Left kidney (tissue), 1 donor: ENCODE measurements at regions not wholly inside any gene's neighbourhood (a gene's known extent, or its start where the extent isn't known, plus 50 kb on each side); places are given as distances from the start of the nearest gene placed in this dataset.
"Not testable (repeated sequence)": the region's sequence is repeated elsewhere in the genome, so short reads cannot be mapped to it uniquely, and the experiment has no call there.

ENCODE experiments used
- DNase-seq: peaks from one replicate; pipeline ENCODE4 v3.0.0-alpha.2; 2013

DNA sequence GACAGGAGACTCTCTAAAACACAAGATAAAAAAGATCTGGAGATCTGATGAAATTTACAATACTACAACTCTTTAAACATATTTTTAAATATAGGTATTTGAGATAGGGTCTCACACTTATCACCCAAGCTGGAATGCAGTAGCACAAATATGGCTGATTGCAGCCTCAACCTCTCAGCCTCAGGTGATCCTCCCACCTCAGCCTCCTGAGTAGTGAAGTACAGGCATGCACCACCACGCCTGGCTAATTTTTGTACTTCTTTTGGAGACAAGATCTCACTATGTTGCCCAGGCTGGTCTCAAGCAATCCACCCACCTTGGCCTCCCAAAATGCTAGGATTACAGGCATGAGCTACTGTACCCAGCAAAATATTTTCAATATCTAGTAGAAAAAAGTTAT, 170.0 kb upstream of the NR5A2 start:
- no peak for DNase-seq

DNA sequence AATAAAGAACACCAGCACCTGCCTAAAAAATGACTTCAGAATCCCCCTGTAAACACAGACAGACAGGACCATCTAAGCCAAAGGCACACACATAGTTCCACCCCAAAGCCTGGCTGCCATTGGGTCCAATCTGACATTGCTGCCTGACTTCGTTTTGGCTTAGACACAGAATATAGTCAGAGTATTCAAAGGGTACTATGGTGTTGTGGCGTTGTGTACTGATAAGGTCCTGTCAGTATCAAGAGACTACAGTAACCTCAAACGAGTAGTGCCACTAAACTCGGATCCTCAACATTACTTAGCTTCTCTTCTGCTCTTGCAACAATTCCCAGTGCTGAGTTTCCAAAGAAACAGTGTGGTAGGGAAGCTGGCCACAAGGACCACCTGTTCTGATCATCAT, 169.3 kb upstream of the NR5A2 start:
- DNase-seq, result no peak

DNA sequence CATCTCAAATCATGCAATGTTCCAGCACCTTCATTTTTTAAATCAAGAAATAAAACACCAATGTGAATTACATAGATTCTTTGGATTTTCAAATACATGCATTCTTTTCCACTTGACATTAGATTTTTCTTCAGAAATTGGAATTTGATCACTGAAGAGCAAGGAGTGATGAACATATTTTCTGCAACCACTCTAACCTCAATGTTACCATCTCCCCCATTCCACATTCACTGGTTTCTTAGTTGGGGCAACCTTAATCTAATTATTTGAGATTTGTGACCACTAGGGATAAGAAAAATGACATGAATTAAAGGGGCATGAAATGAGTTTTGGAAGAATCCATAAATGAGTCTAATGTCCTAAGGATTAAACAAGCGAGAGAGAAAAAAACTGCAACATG, 168.7 kb upstream of the NR5A2 start:
- no peak for DNase-seq

DNA sequence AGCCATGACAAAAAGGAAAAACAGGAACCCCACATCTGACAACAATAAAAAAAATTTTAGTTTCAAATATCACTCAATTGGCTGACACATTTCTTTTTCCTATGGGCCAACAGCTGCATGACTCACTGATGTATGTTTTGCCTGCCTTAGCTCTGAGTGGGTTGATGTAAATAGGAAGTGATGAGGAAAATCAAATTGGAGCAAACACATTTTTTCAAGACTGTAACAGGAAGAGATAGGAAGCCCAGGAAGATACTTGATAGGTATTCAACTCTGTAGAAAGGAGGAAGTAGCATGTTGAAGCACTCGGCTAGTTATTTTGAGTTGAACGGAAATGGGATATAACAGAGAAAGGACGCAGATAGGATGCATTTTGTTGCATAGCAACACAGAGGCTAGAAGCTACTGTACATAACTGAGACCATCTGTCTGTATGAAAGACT, 168.0 kb upstream of the NR5A2 start:
- no peak for DNase-seq

DNA sequence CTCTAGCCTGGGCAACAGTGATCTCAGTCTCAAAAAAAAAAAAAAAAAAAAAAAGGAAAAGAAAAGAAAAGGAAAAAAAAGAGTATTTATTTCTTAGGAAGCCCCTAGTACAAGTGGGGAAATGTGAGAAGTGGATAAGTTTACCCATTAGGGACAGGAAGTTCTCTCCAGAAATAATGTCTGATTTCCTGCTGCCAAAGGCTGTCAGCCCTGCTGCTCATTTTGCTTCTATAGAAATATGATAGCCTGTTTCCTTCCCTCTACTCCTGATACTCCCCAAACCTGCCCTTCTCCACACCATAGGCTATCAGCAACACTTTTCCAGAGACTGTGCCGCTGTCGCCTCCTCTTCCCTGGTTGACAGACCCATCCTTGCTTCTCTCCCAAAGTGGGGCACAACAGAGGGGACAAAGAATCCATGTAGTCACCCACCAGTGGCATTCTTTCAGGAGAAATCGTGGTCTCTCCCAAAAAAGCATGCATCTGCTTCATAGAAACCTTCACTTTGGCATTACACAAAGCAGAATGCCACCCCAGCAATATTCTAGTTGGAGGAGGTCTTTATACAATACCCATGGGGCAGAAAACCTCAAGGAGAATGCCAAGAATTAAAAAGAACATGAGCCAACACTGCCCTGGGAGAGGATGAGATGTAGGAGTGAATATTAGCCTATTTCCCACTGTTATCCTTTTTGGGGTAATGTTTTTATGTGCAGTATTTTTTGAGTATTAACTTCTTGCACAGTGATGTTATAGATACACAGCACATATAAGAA, 166.3 kb upstream of the NR5A2 start:
- no peak for DNase-seq

DNA sequence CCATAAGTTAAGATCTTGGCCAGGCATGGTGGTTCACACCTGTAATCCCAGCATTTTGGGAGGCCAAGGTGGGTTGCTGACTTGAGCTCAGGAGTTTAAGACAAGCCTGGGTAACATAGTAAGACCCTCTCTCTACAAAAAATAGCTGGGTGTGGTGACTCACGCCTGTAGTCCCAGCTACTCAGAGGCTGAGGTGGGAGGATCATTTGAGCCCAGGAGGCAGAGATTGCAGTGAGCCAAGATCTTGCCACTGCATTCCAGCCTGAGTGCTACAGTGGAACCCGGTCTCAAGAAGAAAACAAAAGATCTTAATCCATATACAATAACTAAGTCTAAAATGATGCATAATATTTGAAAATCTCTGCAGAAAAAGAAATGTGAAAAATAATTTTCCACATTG, 165.5 kb upstream of the NR5A2 start:
- DNase-seq, result no peak

DNA sequence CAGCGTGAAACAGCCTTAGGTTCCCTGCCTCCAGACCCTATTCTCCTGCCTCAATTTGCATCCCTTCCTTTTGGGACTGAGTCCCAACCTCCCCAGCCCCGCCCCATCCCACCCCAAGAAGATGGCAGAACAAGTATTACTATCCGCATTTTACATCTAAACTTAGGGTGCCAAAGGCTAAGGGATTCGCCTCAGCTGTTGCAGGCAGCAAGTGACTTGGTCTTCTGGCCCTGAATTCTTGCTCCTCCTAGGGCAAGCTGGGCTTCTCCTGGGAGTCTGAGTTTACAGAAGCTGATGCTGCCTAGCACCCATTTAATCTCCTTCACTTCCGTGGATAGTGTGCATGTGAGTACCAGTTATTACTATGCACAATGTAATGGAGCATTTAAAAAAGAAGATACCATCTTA, 161.3 kb upstream of the NR5A2 start:
- no peak for DNase-seq

DNA sequence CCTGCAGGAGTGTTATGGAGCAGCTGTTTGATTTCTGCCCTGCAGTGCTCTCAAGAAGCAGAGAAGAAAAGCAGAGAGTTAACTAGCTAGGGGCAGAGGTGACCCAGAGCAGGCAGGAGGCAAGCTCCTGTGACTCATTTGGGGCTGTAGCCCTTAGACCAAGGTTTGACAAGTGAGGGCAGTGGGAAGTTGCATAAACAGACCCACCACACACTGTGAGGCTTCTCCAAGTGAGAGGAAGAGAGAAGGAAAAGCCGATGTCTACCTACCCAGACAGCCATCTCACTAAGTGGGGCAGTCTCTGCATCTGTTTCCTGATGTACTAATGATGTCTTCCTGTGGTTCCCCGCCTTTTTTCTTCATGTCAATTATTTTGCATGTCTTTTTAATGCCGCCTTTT, 159.9 kb upstream of the NR5A2 start:
- no peak for DNase-seq

DNA sequence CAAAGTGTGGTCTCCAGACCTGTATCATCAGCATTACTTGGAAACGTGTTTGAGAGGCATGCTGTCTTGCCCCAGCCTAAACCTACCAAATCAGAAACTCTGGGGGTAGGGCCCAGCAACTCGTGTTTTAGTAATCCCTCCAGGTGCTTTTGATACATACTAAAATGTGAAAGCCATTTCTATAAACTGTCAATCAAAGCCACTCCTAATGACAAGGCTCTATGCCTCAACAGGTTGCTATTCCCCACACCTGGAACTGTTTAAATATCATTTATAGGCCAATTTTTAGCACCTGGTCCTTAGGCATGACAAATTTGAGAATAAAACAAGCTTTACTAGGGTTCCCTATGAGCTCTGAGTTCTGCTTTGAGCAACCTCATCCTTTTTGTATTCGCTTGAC, 158.7 kb upstream of the NR5A2 start:
- DNase-seq, result no peak

DNA sequence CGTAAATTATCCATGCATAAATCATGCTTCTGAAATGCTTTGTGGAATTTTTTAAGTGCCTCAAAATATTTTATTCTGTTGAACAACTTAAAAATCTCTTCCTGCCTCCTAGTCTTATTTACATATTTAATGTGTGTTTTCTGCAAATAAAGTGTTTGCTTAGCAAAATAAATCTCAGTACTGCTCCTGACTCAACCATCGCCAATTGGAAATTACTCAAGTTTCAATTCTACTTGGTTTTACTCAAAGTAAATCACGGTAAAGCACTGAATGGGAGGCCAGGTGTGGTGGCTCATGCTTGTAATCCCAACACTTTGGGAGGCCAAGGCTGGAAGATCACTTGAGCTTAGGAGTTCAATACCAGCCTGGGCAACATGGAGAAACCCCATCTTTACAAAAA, 152.2 kb upstream of the NR5A2 start:
- no peak for DNase-seq

DNA sequence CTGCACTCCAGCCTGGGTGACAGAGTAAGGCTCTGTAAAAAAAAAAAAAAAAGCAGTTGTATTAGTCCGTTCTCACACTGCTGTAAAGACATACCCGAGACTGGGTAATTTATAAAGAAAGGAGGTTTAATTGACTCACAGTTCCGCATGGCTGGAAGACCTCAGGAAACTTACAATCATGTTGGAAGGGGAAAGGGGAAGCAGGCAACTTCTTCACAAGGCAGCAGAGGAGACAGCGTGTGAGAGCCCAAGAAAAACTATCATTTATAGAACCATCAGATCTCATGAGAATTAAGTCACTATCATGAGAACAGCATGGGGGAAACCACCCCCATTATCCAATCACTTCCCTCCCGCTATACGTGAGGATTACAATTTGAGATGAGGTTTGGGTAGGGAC, 151.7 kb upstream of the NR5A2 start:
- no peak for DNase-seq

DNA sequence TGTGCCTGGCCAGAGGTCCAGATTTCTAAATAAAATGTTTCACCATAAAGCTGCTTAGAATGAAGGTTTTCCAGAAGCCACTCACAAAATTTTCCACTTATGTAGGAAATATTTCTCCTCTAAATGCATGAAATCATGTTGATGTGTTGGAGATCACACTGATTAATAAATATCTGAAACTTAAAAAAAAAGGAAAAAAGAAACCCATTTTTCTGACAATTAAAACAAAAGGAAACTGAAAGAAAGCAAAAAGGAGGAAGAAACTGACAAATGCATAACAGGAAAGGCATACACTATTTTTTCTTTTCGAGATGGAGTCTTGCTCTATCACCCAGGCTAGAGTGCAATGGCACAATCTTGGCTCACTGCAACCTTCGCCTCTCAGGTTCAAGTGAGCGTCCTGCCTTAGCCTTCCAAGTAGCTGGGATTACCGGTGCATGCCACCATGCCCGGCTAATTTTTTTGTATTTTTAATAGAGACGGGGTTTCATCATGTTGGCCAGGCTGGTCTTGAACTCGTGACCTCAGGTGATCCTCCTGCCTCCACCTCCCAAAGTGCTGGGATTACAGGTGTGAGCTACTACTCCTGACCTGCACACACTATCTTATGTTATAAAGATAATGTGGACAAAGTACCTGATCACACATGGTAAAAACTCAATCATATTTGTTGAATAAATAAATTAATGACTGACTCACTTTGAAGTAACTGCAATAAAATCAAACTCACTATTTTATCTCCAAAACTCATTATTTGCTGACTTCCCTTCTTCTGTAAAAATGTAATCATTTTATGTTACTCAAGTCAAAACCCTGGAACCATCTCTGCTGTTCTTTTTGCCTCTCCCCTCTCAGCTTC, 149.8 kb upstream of the NR5A2 start:
- DNase-seq, result no peak

DNA sequence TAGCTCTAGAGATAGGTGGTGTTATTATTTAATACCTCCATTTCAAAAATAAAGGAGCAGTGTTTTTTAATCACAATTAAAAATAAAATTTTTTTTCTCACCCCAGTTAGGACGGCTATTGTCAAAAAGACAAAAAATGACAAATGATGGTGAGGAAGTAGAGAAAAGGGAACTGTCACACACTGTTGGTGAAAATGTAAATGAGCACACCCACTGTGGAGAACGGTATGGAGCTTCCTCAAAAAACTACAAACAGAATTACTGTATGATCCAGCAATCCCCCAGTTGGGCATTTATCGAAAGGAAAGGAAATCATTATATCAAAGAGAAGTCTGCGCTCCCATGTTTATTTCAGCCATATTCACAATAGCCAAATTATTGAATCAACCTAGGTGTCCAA, 148.7 kb upstream of the NR5A2 start:
- DNase-seq, result no peak

DNA sequence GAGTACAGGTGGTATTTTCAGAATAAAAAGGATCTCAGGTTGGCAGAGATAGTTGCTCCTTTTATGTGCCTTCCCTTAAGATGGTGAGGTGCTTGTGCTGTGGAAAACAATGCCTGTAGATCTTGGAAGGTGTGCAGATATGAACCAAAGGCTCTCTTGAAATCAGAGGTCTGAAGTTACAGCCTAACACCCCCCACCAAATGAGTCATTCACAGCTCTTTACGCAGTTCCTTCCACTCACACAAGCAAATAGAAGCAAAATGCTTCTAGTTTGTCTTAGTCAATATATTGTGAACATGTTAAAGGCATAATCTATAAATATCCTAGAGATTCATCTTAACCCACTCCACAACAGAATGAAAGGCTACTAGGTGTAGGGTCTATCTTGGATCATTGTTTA, 128.9 kb upstream of the NR5A2 start:
- DNase-seq, result no peak

DNA sequence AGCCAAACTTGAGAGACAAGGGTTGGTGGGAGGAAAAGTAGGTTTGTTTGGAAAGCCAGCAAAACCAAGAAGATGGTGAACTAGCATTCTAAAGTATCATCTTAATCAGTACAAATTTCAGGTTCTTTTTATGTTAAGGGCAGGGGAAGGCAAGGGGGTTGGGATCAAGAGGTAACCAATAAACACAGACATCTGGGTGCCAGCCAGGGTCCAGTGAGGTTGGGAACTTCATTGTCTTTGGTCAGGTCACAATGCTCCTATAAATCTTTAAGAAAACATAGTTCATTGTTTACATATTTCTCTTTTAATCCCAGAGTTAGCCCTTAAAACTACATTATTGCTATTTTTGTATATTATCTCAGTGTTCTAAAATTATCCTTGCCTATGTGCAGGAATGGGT, 126.2 kb upstream of the NR5A2 start:
- DNase-seq, result no peak

DNA sequence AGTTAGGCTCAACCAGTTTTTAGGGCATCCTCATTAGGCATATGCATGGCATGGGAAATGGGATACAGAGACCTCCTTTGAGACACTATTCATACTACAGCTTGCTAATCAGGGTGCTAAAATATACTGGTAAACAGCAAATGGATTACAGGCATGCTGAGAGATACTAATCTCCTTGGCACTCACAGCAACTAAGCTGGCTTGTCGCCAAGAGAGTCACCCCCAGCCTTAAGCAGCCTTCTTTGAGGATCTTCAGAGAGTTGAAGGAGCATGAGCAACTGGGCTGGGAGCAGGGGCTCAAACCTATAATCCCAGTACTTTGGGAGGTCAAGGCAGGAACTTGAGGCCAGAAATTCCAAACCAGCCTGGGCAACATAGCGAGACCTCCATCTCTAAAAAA, 120.1 kb upstream of the NR5A2 start:
- no peak for DNase-seq

DNA sequence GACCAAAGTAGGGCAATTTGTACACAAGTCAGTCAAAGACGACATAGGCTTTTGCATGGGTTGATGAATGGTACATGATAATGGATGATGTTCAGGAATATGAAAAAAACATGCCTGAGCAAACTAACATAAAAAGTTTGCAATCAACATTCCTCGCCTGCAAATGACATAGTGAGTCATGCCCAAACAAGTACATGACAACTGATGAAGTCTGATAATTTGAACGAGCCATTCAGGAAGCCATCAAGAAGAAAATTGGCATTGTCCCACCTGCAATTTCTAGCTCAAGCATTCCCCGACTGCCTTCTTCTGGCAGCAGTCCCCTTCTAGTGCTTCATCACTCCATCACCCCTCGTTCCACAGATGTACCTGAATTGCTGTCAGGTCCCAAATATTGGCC, 118.4 kb upstream of the NR5A2 start:
- no peak for DNase-seq

DNA sequence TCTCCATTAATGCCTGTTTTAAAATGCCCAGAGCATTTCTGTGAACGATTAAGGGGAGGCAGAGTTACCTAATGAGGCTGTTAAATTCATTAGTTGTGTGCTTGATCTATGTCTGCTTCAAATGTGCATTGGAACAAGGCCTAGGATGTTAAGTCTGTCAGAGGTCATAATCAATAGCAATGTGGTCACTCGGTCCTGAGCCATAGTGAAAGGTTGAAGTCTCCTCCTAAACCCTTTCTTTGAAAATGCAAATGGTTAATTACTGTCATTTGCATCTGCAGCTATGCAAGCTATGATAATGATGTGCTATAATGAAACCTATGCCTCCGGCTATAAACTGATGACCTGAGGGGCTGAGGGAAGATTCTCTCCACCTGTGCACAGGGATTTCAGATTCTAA, 114.2 kb upstream of the NR5A2 start:
- no peak for DNase-seq

DNA sequence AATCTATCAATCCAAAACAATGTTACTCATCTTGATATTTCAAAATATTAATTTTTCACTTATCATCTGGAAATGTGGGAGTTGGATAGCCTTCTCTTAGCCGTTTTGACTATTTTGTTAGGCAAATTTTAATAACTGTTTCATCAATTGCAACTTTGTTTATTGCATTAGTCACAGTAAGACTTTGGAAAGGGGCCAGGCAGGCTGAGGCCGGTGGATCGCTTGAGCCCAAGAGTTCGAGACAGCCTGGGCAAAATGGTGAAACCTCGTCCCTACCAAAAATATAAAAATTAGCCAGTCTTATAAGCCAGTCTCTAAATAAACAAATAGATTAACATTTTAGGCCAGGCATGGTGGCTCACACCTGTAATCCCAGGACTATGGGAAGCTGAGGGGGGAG, 113.0 kb upstream of the NR5A2 start:
- DNase-seq, result no peak

DNA sequence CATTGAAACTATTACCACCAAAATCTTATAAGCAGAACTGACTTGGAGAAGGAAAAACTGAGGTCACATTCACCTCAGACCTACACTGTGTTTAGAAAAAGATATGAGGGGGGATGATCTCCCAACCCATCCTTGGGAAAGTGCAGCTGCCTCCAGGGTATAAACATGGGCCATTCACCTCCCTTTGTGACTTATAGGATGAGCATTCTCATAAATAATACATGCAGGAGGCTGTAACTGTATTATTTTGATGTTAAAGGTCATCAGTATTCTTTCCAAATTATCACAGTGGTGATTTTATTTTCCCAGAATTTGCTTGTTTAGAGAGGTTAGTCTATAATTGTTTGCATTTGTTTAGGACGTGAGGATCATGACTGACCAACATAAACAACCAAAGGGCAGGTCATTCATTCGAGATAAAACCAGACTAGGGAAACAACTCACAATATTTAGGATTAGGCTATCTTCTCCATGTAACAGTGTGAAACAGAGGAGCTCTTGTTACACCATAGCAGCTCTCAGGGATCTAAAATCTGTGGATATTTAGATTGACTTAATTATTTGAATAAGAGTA, 109.2 kb upstream of the NR5A2 start:
- no peak for DNase-seq

DNA sequence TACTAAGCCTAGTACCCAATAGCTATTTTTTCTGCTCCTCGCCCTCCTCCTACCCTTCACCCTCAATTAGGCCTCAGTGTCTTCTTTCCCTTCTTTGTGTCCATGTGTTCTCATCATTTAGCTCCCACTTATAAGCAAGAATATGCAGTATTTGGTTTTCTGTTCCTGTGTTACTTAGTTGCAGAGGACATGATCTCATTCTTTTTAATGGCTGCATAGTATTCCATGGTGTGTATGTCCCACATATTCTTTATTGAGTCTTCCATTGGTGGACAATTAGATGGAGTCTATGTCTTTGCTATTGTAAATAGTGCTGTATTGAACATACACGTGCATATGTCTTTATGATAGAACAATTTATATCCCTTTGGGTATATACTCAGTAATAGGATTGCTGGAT, 106.9 kb upstream of the NR5A2 start:
- DNase-seq, result no peak

DNA sequence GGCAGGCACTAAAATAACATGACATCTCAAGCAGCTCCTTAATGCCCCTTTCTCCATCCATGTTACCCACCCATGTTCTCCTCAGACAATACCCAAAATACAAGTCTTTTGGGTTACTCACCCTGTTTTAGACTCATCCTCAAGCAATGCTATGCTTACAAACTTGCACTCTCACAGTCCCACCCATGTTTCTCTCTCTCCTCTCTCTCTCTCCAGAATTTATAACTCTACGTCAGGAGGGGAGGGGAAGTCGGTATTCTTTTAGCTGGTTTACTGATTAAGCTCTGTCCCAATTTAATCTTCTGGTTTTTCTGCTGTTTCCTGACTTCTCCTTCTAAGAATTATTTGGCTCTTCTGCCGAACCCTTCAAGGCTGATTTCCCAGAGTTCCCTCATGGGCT, 98.0 kb upstream of the NR5A2 start:
- no peak for DNase-seq

DNA sequence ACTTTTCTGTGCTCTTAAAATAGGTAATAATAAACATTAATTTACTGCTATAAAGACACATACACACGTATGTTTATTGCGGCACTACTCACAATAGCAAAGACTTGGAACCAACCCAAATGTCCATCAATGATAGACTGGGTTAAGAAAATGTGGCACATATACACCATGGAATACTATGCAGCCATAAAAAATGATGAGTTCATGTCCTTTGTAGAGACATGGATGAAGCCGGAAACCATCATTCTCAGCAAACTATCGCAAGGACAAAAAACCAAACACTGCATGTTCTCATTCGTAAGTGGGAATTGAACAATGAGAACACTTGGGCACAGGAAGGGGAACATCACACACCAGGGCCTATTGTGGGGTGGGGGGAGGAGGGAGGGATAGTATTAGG, 97.4 kb upstream of the NR5A2 start:
- not testable (repeated sequence) for DNase-seq
